Neuronal stem cell (in vitro differentiated cells): ENCODE measurements at regions not wholly inside any gene's neighbourhood (a gene's known extent, or its start where the extent isn't known, plus 50 kb on each side); places are given as distances from the start of the nearest gene placed in this dataset.
A peak's percentile ranks its signal among the peaks of the same experiment; 100 is the strongest.

Experiments used
- DNase-seq: peaks from one replicate; pipeline ENCODE4 v3.0.0-alpha.2; 2013; ENCODE audit warnings: low spot score
- H2AFZ ChIP-seq: one replicate; pipeline ENCODE4 v1.6.1; 2013; ENCODE audit warnings: mild to moderate bottlenecking, low read length, inconsistent platforms
- H2AK5ac ChIP-seq: 2 replicates; pipeline ENCODE4 v1.6.1; 2013; ENCODE audit warnings: low read depth, mild to moderate bottlenecking, inconsistent platforms, low read length, moderate library complexity, mixed read lengths
- H2BK120ac ChIP-seq: 2 replicates; pipeline ENCODE4 v1.6.1; 2013; ENCODE audit warnings: low read depth, mild to moderate bottlenecking, inconsistent platforms, low read length, moderate library complexity, mixed read lengths
- H2BK12ac ChIP-seq: one replicate; pipeline ENCODE4 v1.6.1; 2013; ENCODE audit warnings: low read length, inconsistent platforms
- H2BK15ac ChIP-seq: 2 replicates; pipeline ENCODE4 v1.6.1; 2013; ENCODE audit warnings: mild to moderate bottlenecking, low read length, inconsistent platforms, mixed read lengths
- H2BK5ac ChIP-seq: one replicate; pipeline ENCODE4 v1.6.1; 2013; ENCODE audit warnings: inconsistent platforms, mild to moderate bottlenecking, low read length, moderate library complexity
- H3K14ac ChIP-seq: one replicate; pipeline ENCODE4 v1.6.1; 2013; ENCODE audit warnings: low read length, inconsistent platforms
- H3K18ac ChIP-seq: 2 replicates; pipeline ENCODE4 v1.6.1; 2013; ENCODE audit warnings: low read length, inconsistent platforms
- H3K23ac ChIP-seq: 2 replicates; pipeline ENCODE4 v1.6.1; 2013; ENCODE audit warnings: low read depth, mild to moderate bottlenecking, mixed read lengths, low read length, inconsistent platforms; ENCODE audit not compliant: poor library complexity
- H3K27ac ChIP-seq: replicated peaks from 3 replicates; pipeline ENCODE4 v1.5.1; 2013; ENCODE audit warnings: low read length, inconsistent platforms
- H3K27me3 ChIP-seq, 3 experiments: 2 replicates each; pipeline ENCODE4 v1.6.1; 2013; ENCODE audit warnings: low read length in 3 of 3, mild to moderate bottlenecking in 2 of 3, inconsistent platforms in 1 of 3, low read depth in 1 of 3, mixed read lengths in 1 of 3, moderate library complexity in 1 of 3; ENCODE audit not compliant: control insufficient read depth in 3 of 3, insufficient read depth in 3 of 3
- H3K36me3 ChIP-seq, 2 donors: replicated peaks in 1 of 2; 2 replicates each; pipeline ENCODE4 v1.6.1; 2013; ENCODE audit warnings: low read length in 2 of 2; ENCODE audit not compliant: control insufficient read depth in 2 of 2, insufficient read depth in 2 of 2
- H3K4ac ChIP-seq: 2 replicates; pipeline ENCODE4 v1.6.1; 2013; ENCODE audit warnings: inconsistent platforms, mild to moderate bottlenecking, low read length, moderate library complexity
- H3K4me1 ChIP-seq, 2 donors: 1 replicate in 1 of 2; 2 replicates in 1 of 2; pipeline ENCODE4 v1.6.1; 2013; ENCODE audit warnings: low read length in 2 of 2, low read depth in 1 of 2; ENCODE audit not compliant: control insufficient read depth in 2 of 2, insufficient read depth in 1 of 2
- H3K4me2 ChIP-seq: one replicate; pipeline ENCODE4 v1.6.1; 2013; ENCODE audit warnings: mild to moderate bottlenecking, low read length, inconsistent platforms; ENCODE audit not compliant: insufficient read depth, poor library complexity, severe bottlenecking
- H3K4me3 ChIP-seq, 2 donors: 2 replicates each; pipeline ENCODE4 v1.5.1; 2013; ENCODE audit warnings: low read length in 2 of 2, mild to moderate bottlenecking in 2 of 2, inconsistent platforms in 1 of 2, moderate library complexity in 1 of 2
- H3K79me1 ChIP-seq: one replicate; pipeline ENCODE4 v1.6.1; 2013; ENCODE audit warnings: low read depth, mild to moderate bottlenecking, inconsistent platforms, low read length, moderate library complexity
- H3K9ac ChIP-seq: one replicate; pipeline ENCODE4 v1.6.1; 2013; ENCODE audit warnings: mild to moderate bottlenecking, low read depth, low read length, inconsistent platforms; ENCODE audit not compliant: poor library complexity
- H3K9me3 ChIP-seq, 2 donors: replicated peaks in 1 of 2; 2 replicates each; pipeline versions ENCODE3 to v1.6.1; 2013; ENCODE audit warnings: low read length in 2 of 2, mild to moderate bottlenecking in 2 of 2, inconsistent platforms in 1 of 2, low read depth in 1 of 2, mixed read lengths in 1 of 2, moderate library complexity in 1 of 2; ENCODE audit not compliant: control insufficient read depth in 2 of 2, insufficient read depth in 1 of 2
- H4K8ac ChIP-seq: one replicate; pipeline ENCODE4 v1.6.1; 2013; ENCODE audit warnings: low read depth, mild to moderate bottlenecking, inconsistent platforms, low read length, moderate library complexity
- H4K91ac ChIP-seq: one replicate; pipeline ENCODE4 v1.6.1; 2013; ENCODE audit warnings: low read length, low read depth, mild to moderate bottlenecking, inconsistent platforms; ENCODE audit not compliant: poor library complexity
- WGBS, 2 donors: extraction: QIAGEN DNeasy Blood & Tissue Kit; methylation state at CpG; one replicate each; pipeline ENCODE4 v1.1.7; 2013; ENCODE audit warnings: missing lambda C conversion rate in 2 of 2, mixed read lengths in 1 of 2; ENCODE audit not compliant: insufficient read length in 2 of 2, insufficient replicate concordance in 1 of 2; ENCODE audit errors: extremely low coverage in 2 of 2; 5-methylcytosine and 5-hydroxymethylcytosine counted together

GRCh38 chr2:12402440-12403139 lies 314.1 kb upstream of the TRIB2 start:
- Histone ChIP-seq H3K9me3 (peaks cover 2 to 13% of the 10 kb centered on the region in 2 donors), H3K14ac (no peak overlapping the region), H2BK15ac (no peak overlapping the region), H2AK5ac (no peak overlapping the region), H4K91ac (no peak overlapping the region), H3K27ac (no peak overlapping the region), H3K4me2 (no peak overlapping the region), H2AFZ (no peak overlapping the region), H3K36me3 (no peaks in the 10 kb centered on the region), H3K4me3 (no peak overlapping the region), H2BK120ac (no peak overlapping the region), H3K4me1 (peaks cover 0 to 4% of the 10 kb centered on the region in 2 donors), H2BK5ac (no peak overlapping the region), H3K79me1 (no peaks in the 10 kb centered on the region), H3K9ac (no peak overlapping the region), H3K4ac (no peak overlapping the region), H3K18ac (no peak overlapping the region), H3K23ac (no peak overlapping the region), H3K27me3 (no peaks in the 10 kb centered on the region), H4K8ac (no peak overlapping the region), H2BK12ac (no peak overlapping the region)
- no CpG with 5 or more reads among the region's 5 CpGs for WGBS, 2 donors
- DNase-seq: no peak

GRCh38 chr2:12404497-12404896 lies 312.2 kb upstream of the TRIB2 start:
- no peaks in the 10 kb centered on the region for H3K36me3 ChIP-seq
- H3K27me3 ChIP-seq: no peaks in the 10 kb centered on the region
- no peak overlapping the region for H3K4me3 ChIP-seq
- H2BK12ac ChIP-seq: no peak overlapping the region
- H2BK15ac ChIP-seq: no peak overlapping the region
- H3K4me1 ChIP-seq: no peaks in the 10 kb centered on the region
- no peak overlapping the region for H3K14ac ChIP-seq
- H3K79me1 ChIP-seq: no peaks in the 10 kb centered on the region
- H2AFZ ChIP-seq: no peak overlapping the region
- no peak for DNase-seq
- H3K18ac ChIP-seq: no peak overlapping the region
- H2AK5ac ChIP-seq: no peak overlapping the region
- no peak overlapping the region for H3K4ac ChIP-seq
- no peak overlapping the region for H2BK120ac ChIP-seq
- H3K4me2 ChIP-seq: no peak overlapping the region
- no peak overlapping the region for H4K91ac ChIP-seq
- no peak overlapping the region for H3K23ac ChIP-seq
- H2BK5ac ChIP-seq: no peak overlapping the region
- H3K9me3 ChIP-seq: peaks cover 2 to 13% of the 10 kb centered on the region in 2 donors
- H4K8ac ChIP-seq: no peak overlapping the region
- no peak overlapping the region for H3K9ac ChIP-seq
- H3K27ac ChIP-seq: no peak overlapping the region

- no peak overlapping the region for H2BK5ac ChIP-seq
- no CpG with 5 or more reads among the region's 5 CpGs for WGBS, 2 donors
- H3K9me3 ChIP-seq: peaks cover 2 to 18% of the 10 kb centered on the region in 2 donors
These were observed 309.6 kb upstream of the TRIB2 start for GRCh38 chr2:12407160-12407559.

GRCh38 chr2:12412898-12413305 lies 303.8 kb upstream of the TRIB2 start:
- Histone ChIP-seq H3K14ac (no peak overlapping the region), H3K27ac (no peak overlapping the region), H3K4me2 (no peak overlapping the region), H3K4ac (no peak overlapping the region), H3K9ac (no peak overlapping the region), H2AFZ (peak overlapping the region; percentile 69), H3K4me1 (peaks cover 3 to 15% of the 10 kb centered on the region in 2 donors), H3K18ac (no peak overlapping the region), H4K91ac (no peak overlapping the region), H4K8ac (no peak overlapping the region), H3K36me3 (no peaks in the 10 kb centered on the region), H3K27me3 (no peaks in the 10 kb centered on the region), H3K23ac (no peak overlapping the region), H3K79me1 (no peaks in the 10 kb centered on the region), H2BK12ac (no peak overlapping the region), H2BK5ac (no peak overlapping the region), H2BK15ac (no peak overlapping the region), H3K4me3 (no peak overlapping the region), H3K9me3 (peaks cover 2 to 11% of the 10 kb centered on the region in 2 donors), H2AK5ac (no peak overlapping the region), H2BK120ac (no peak overlapping the region)
- DNase-seq: no peak
- WGBS, 2 donors: no CpG with 5 or more reads among the region's 3 CpGs

More at GRCh38 chr2:12407160-12407559, 309.6 kb upstream of the TRIB2 start:
- H3K14ac ChIP-seq: no peak overlapping the region
- H3K4ac ChIP-seq: no peak overlapping the region
- no peaks in the 10 kb centered on the region for H3K27me3 ChIP-seq
- H2AFZ ChIP-seq: no peak overlapping the region
- no peak overlapping the region for H2BK120ac ChIP-seq
- H2BK15ac ChIP-seq: no peak overlapping the region
- peaks cover 0 to under 1% of the 10 kb centered on the region in 2 donors for H3K4me1 ChIP-seq
- no peak overlapping the region for H3K23ac ChIP-seq
- H3K36me3 ChIP-seq: no peaks in the 10 kb centered on the region
- no peak overlapping the region for H3K4me2 ChIP-seq
- no peaks in the 10 kb centered on the region for H3K79me1 ChIP-seq
- H3K18ac ChIP-seq: no peak overlapping the region
- H3K4me3 ChIP-seq: no peak overlapping the region
- H3K27ac ChIP-seq: no peak overlapping the region
- H2AK5ac ChIP-seq: no peak overlapping the region
- H4K8ac ChIP-seq: no peak overlapping the region
- no peak overlapping the region for H3K9ac ChIP-seq
- DNase-seq: no peak
- no peak overlapping the region for H4K91ac ChIP-seq
- H2BK12ac ChIP-seq: no peak overlapping the region
